ENCODE measurements at regions not wholly inside any gene's neighbourhood (a gene's known extent, or its start where the extent isn't known, plus 50 kb on each side); places are given as distances from the start of the nearest gene placed in this dataset.

DNA sequence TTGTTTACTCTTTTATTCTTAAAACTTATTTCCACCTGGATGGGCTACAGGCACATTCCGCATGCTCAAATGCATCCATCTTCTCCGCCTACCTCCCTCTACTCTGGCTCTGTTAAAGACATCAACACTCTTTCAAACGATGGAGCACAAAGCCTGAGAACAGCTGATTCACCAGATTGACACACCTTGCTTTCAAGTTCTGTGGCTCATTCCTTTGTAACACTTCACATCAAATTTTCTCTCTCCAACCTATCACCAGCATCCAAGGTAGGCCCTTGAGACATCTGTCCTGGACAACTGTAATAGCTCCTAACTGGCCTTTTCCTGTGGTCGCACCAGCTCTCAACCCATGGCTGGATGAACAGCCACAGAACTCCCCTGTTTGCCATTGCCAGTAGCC, 274.5 kb downstream of the BCL11A start:
- Histone ChIP-seq H3K4me1 (ENCODE audit: control insufficient read depth, insufficient read depth, low read length) (no peaks in the 10 kb centered on the region), H3K4me3 (ENCODE audit: low read length) (no peak overlapping the region), H3K9me3 (ENCODE audit: control insufficient read depth, low read depth, low read length) (peaks cover 3% of the 10 kb centered on the region), H3K27me3 (ENCODE audit: control insufficient read depth, insufficient read depth, low read length) (no peaks in the 10 kb centered on the region), H3K27ac (ENCODE audit: low read length) (no peak overlapping the region), H3K36me3 (ENCODE audit: control insufficient read depth, insufficient read depth, low read length) (no peaks in the 10 kb centered on the region)
- no peak for DNase-seq
- no CpG with 5 or more reads among the region's 4 CpGs for WGBS (ENCODE audit: insufficient coverage, low lambda C conversion rate)

DNA sequence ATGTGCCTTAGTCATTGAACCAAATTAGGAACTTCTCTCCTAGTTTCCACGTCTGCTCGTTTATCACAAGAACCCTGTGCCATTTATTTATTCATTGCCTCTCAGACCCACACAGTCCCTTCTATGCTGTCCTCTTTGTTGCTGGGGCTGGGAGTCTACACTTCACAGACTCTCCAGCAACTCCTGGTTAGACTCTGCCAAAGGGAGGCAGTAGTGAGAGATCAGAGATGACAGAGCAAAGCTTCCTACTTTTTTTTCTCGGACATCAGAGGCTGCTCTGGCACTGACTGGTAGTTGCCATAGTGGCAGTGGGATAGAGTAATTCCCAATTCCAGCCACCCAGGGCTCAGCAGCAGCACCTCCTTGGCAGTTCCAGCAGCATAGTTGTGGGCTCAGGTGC, 277.5 kb downstream of the BCL11A start:
- H3K27me3 ChIP-seq (ENCODE audit: control insufficient read depth, insufficient read depth, low read length): no peaks in the 10 kb centered on the region
- H3K36me3 ChIP-seq (ENCODE audit: control insufficient read depth, insufficient read depth, low read length): no peaks in the 10 kb centered on the region
- H3K4me1 ChIP-seq (ENCODE audit: control insufficient read depth, insufficient read depth, low read length): no peaks in the 10 kb centered on the region
- no peak overlapping the region for H3K4me3 ChIP-seq (ENCODE audit: low read length)
- H3K27ac ChIP-seq (ENCODE audit: low read length): no peak overlapping the region
- no CpG with 5 or more reads among the region's 3 CpGs for WGBS (ENCODE audit: insufficient coverage, low lambda C conversion rate)
- DNase-seq: no peak
- H3K9me3 ChIP-seq (ENCODE audit: control insufficient read depth, low read depth, low read length): peaks cover 3% of the 10 kb centered on the region

DNA sequence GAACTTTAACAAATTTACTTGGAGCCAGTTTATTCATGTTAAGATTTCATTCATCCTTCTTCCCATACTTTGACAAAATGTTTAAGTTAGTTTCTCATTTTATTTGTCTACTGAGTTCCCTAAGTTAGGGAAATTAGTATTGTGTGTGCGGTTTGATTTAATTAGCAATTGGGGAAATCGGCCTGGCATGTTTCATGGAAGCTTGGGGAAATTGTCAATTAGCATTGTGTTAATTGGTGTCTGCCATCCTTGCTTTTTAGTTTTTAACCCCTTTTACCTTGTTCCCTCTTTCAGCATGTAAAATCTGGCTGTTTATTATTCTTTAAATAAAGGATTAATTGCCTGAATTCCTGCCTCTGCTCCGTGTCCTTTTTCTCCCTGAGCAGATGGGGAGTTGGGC, 279.6 kb downstream of the BCL11A start:
- 50% methylated on average over 1 of the region's 3 CpGs for WGBS (ENCODE audit: insufficient coverage, low lambda C conversion rate)
- no peak overlapping the region for H3K4me3 ChIP-seq (ENCODE audit: low read length)
- no peaks in the 10 kb centered on the region for H3K36me3 ChIP-seq (ENCODE audit: control insufficient read depth, insufficient read depth, low read length)
- H3K4me1 ChIP-seq (ENCODE audit: control insufficient read depth, insufficient read depth, low read length): no peaks in the 10 kb centered on the region
- no peaks in the 10 kb centered on the region for H3K27me3 ChIP-seq (ENCODE audit: control insufficient read depth, insufficient read depth, low read length)
- H3K27ac ChIP-seq (ENCODE audit: low read length): no peak overlapping the region
- no peak for DNase-seq
- H3K9me3 ChIP-seq (ENCODE audit: control insufficient read depth, low read depth, low read length): peaks cover 3% of the 10 kb centered on the region

DNA sequence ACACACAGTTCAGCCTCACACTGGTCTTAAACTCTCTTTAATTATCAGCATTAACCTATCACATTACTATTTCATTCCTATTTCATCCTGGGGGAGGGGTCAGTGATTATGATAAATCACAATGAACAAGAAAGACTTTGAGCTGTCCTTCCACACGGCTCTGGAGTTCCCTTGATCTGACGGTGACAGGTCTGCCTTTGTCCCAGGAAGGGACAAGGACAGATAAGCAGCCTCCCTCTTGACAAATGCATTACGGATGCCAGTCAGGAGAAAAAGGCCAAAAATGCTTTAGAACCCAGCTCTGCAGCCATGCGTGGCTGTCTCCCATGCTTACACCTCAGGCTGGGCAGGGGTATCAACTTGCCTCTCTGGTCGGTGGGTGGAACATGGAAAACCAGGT, 281.7 kb downstream of the BCL11A start:
- H3K36me3 ChIP-seq (ENCODE audit: control insufficient read depth, insufficient read depth, low read length): no peaks in the 10 kb centered on the region
- H3K4me3 ChIP-seq (ENCODE audit: low read length): no peak overlapping the region
- H3K27ac ChIP-seq (ENCODE audit: low read length): no peak overlapping the region
- WGBS (ENCODE audit: insufficient coverage, low lambda C conversion rate): no CpG with 5 or more reads among the region's 5 CpGs
- H3K27me3 ChIP-seq (ENCODE audit: control insufficient read depth, insufficient read depth, low read length): no peaks in the 10 kb centered on the region
- no peak for DNase-seq
- H3K9me3 ChIP-seq (ENCODE audit: control insufficient read depth, low read depth, low read length): peaks cover 3% of the 10 kb centered on the region
- no peaks in the 10 kb centered on the region for H3K4me1 ChIP-seq (ENCODE audit: control insufficient read depth, insufficient read depth, low read length)

DNA sequence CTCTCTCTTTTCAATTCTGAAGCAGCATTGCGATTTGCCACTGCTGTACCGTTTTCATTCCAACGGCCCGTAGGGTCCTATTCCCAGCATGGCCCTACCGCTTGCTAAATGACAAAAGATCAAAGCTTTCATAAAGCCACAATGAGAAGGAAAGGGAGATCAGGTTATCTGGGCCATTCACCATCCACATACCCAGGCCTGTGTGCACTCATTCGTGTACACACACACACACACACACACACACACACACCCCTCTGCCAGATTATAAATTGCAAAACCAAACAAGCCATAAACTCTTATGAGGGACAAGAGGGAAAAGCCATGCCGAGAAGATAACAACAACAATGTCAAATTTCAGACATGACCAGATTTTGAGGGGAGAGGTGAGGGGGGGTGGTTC, 282.3 kb downstream of the BCL11A start:
- no peaks in the 10 kb centered on the region for H3K4me1 ChIP-seq (ENCODE audit: control insufficient read depth, insufficient read depth, low read length)
- WGBS (ENCODE audit: insufficient coverage, low lambda C conversion rate): no CpG with 5 or more reads among the region's 7 CpGs
- H3K4me3 ChIP-seq (ENCODE audit: low read length): no peak overlapping the region
- no peaks in the 10 kb centered on the region for H3K27me3 ChIP-seq (ENCODE audit: control insufficient read depth, insufficient read depth, low read length)
- H3K27ac ChIP-seq (ENCODE audit: low read length): no peak overlapping the region
- H3K36me3 ChIP-seq (ENCODE audit: control insufficient read depth, insufficient read depth, low read length): no peaks in the 10 kb centered on the region
- H3K9me3 ChIP-seq (ENCODE audit: control insufficient read depth, low read depth, low read length): peaks cover 3% of the 10 kb centered on the region
- no peak for DNase-seq

DNA sequence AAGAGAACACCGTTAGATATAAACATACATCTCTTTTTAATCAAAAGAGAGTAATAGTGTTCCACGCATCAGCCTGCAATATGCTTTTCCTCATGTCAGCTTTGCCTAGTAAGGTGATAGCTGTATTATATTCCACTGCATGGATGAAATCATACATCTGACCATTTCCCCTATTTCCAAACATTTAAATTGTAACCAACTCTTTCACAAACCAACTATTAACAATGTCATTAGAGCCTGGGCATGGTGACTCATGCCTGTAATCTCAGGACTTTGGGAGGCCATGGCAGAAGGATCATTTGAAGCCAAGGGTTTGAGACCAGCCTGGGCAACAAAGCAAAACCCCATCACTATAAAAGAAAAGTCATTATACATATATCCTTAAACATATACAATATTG, 284.8 kb downstream of the BCL11A start:
- H3K4me3 ChIP-seq (ENCODE audit: low read length): no peak overlapping the region
- WGBS (ENCODE audit: insufficient coverage, low lambda C conversion rate): no CpG with 5 or more reads among the region's 2 CpGs
- H3K4me1 ChIP-seq (ENCODE audit: control insufficient read depth, insufficient read depth, low read length): no peaks in the 10 kb centered on the region
- no peak for DNase-seq
- H3K36me3 ChIP-seq (ENCODE audit: control insufficient read depth, insufficient read depth, low read length): no peaks in the 10 kb centered on the region
- no peaks in the 10 kb centered on the region for H3K9me3 ChIP-seq (ENCODE audit: control insufficient read depth, low read depth, low read length)
- H3K27ac ChIP-seq (ENCODE audit: low read length): no peak overlapping the region
- H3K27me3 ChIP-seq (ENCODE audit: control insufficient read depth, insufficient read depth, low read length): no peaks in the 10 kb centered on the region

DNA sequence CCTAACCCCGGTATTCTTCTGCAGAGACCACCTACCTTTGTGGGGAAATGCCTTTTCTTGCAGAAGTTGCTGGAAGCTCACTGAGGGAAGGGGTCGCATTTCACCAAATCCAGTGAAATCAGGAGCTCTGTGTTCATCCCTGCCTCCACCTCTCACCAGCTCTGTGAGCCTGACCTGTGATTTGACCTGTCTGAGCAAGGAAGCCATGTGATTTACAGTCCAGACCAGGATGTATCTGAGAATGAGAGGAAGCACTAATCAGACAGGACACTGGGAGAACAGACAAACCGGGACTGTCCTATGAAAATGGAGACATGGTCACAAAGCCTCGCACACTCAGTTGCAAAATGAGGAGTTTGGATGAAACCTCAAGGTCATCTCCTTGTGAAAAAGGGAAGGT, 285.4 kb downstream of the BCL11A start:
- DNase-seq: no peak
- Histone ChIP-seq H3K36me3 (ENCODE audit: control insufficient read depth, insufficient read depth, low read length) (no peaks in the 10 kb centered on the region), H3K27me3 (ENCODE audit: control insufficient read depth, insufficient read depth, low read length) (no peaks in the 10 kb centered on the region), H3K4me3 (ENCODE audit: low read length) (no peak overlapping the region), H3K9me3 (ENCODE audit: control insufficient read depth, low read depth, low read length) (no peaks in the 10 kb centered on the region), H3K4me1 (ENCODE audit: control insufficient read depth, insufficient read depth, low read length) (no peaks in the 10 kb centered on the region), H3K27ac (ENCODE audit: low read length) (no peak overlapping the region)
- WGBS (ENCODE audit: insufficient coverage, low lambda C conversion rate): no CpG with 5 or more reads among the region's 4 CpGs

DNA sequence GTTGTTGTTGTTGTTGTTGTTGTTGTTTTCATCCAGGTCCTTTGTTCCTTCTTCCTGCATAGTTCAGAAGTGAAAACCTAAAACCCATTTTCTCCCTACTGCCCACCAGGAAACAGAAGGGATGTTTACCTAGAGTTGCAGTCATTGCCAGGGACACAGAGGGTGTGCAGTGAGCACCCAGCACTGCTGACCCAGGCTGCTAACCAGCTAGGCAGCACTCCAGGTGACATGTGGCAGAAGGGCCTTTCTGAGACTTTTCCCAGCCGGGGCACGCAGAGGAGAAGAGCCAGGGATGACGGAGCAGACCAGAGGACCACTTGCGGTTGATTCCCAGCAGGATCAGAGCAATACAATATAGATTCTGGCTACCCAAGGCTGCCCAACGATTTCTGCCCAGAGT, 286.3 kb downstream of the BCL11A start:
- no peak overlapping the region for H3K27ac ChIP-seq (ENCODE audit: low read length)
- H3K9me3 ChIP-seq (ENCODE audit: control insufficient read depth, low read depth, low read length): no peaks in the 10 kb centered on the region
- H3K4me3 ChIP-seq (ENCODE audit: low read length): no peak overlapping the region
- H3K27me3 ChIP-seq (ENCODE audit: control insufficient read depth, insufficient read depth, low read length): no peaks in the 10 kb centered on the region
- no peak for DNase-seq
- no CpG with 5 or more reads among the region's 5 CpGs for WGBS (ENCODE audit: insufficient coverage, low lambda C conversion rate)
- no peaks in the 10 kb centered on the region for H3K36me3 ChIP-seq (ENCODE audit: control insufficient read depth, insufficient read depth, low read length)
- H3K4me1 ChIP-seq (ENCODE audit: control insufficient read depth, insufficient read depth, low read length): no peaks in the 10 kb centered on the region

DNA sequence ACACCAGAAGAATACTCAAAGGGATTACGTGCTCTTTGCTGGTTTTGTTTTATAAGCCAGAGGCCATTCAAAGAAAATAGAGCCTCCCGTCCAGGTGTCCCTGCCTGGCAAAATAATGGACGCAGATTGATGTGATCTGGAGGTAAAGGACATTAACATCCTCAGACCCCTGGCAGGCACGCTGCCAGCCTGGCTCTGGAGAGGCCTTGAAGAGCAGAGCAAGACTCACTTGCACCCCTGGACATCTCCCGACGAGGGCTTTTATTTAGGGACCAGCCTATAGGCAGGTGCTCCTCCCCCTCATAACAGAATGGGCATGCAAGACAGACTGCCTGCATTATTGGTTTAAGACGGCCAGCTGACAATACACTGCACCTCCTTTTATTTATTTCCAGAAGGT, 291.3 kb downstream of the BCL11A start:
- no peaks in the 10 kb centered on the region for H3K27me3 ChIP-seq (ENCODE audit: control insufficient read depth, insufficient read depth, low read length)
- no CpG with 5 or more reads among the region's 7 CpGs for WGBS (ENCODE audit: insufficient coverage, low lambda C conversion rate)
- no peaks in the 10 kb centered on the region for H3K4me1 ChIP-seq (ENCODE audit: control insufficient read depth, insufficient read depth, low read length)
- no peak overlapping the region for H3K4me3 ChIP-seq (ENCODE audit: low read length)
- H3K9me3 ChIP-seq (ENCODE audit: control insufficient read depth, low read depth, low read length): no peaks in the 10 kb centered on the region
- H3K27ac ChIP-seq (ENCODE audit: low read length): no peak overlapping the region
- no peaks in the 10 kb centered on the region for H3K36me3 ChIP-seq (ENCODE audit: control insufficient read depth, insufficient read depth, low read length)
- no peak for DNase-seq

DNA sequence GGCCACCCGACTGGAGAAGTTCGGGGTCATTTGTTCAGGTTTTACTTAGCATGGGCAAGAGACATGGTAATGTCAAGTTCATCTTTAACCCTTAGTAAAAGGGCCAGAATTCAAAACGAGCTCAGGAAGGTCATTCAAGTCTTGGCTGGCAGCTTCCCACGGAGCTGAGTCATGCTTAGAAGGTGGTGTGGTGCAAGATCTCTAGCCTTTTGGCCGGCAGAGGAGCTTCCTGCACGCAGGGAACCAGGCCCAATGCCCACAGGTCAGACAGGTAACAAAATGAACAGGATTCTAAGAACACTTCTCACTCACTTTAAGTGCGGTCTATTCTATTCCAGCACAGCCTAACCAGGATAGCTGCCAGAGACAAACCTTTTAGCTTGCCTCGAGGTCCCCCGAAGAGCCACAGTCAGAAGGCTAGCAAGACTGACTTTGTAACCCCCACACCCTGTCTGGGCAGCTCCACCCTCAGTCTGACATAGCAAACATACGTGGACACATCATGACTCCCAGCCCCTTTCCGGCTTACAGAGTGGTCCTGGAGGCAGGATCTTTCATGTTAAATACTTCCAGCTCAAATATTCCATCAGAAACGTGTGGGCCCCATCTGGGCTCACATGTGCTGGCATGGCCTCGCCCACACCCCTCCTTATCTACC, 292.7 kb downstream of the BCL11A start:
- Histone ChIP-seq H3K36me3 (ENCODE audit: control insufficient read depth, insufficient read depth, low read length) (no peaks in the 10 kb centered on the region), H3K27ac (ENCODE audit: low read length) (no peak overlapping the region), H3K9me3 (ENCODE audit: control insufficient read depth, low read depth, low read length) (no peaks in the 10 kb centered on the region), H3K27me3 (ENCODE audit: control insufficient read depth, insufficient read depth, low read length) (no peaks in the 10 kb centered on the region), H3K4me3 (ENCODE audit: low read length) (no peak overlapping the region), H3K4me1 (ENCODE audit: control insufficient read depth, insufficient read depth, low read length) (no peaks in the 10 kb centered on the region)
- no CpG with 5 or more reads among the region's 13 CpGs for WGBS (ENCODE audit: insufficient coverage, low lambda C conversion rate)
- no peak for DNase-seq

DNA sequence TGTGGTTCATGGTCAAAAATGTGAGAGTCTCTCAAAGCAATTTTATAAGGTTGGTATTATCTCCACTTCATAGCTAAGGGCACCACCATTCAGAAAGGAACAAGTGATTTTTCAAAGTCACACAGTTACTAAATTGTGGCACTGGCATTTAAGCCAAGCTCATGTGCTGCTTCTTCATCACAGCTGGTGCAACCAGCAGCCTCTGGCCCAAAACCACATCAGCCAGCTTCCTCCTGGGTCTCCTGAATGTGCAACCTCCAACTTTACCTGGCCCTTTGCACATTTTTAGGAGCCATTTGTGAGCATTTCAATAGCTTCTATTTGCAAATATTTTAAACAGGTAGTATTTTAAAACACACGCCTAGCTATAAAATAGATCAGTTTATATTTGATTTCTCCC, 293.7 kb downstream of the BCL11A start:
- no peaks in the 10 kb centered on the region for H3K27me3 ChIP-seq (ENCODE audit: control insufficient read depth, insufficient read depth, low read length)
- no peaks in the 10 kb centered on the region for H3K36me3 ChIP-seq (ENCODE audit: control insufficient read depth, insufficient read depth, low read length)
- H3K27ac ChIP-seq (ENCODE audit: low read length): no peak overlapping the region
- no peaks in the 10 kb centered on the region for H3K9me3 ChIP-seq (ENCODE audit: control insufficient read depth, low read depth, low read length)
- no peak overlapping the region for H3K4me3 ChIP-seq (ENCODE audit: low read length)
- no peak for DNase-seq
- no peaks in the 10 kb centered on the region for H3K4me1 ChIP-seq (ENCODE audit: control insufficient read depth, insufficient read depth, low read length)
- 100% methylated on average over 1 of the region's 1 CpG for WGBS (ENCODE audit: insufficient coverage, low lambda C conversion rate)

All from large intestine (tissue), 3 donors.